Upper lobe of left lung (tissue), 6 donors: ENCODE measurements at regions not wholly inside any gene's neighbourhood (a gene's known extent, or its start where the extent isn't known, plus 50 kb on each side); places are given as distances from the start of the nearest gene placed in this dataset.
A peak's percentile ranks its signal among the peaks of the same experiment; 100 is the strongest.

ENCODE experiments used
- ATAC-seq, 2 donors: fragments of 200-7000 bp; cut with Tn5 transposase; one replicate each; pipeline ENCODE4 v1.9.1; 2022; ENCODE audit warnings: mild to moderate bottlenecking in 2 of 2, moderate library complexity in 2 of 2; ENCODE audit not compliant: low FRiP score in 2 of 2
- DNase-seq, 2 donors: peaks; one replicate each; pipeline ENCODE4 v3.0.0-alpha.2; 2019 to 2020
- H3K27ac ChIP-seq, 4 donors: fragments of 200-600 bp; sonication (generic); one replicate each; pipeline ENCODE4 v1.5.1; 2016 to 2019
- H3K27me3 ChIP-seq, 4 donors: fragments of 200-600 bp; sonication (generic); one replicate each; pipeline ENCODE4 v1.5.1; 2017 to 2019
- H3K36me3 ChIP-seq, 4 donors: fragments of 200-600 bp; sonication (generic); one replicate each; pipeline ENCODE4 v1.5.1; 2016 to 2019
- H3K4me1 ChIP-seq, 4 donors: fragments of 200-600 bp; sonication (generic); one replicate each; pipeline ENCODE4 v1.5.1; 2018 to 2019
- H3K4me3 ChIP-seq, 4 donors: fragments of 200-600 bp; sonication (generic); one replicate each; pipeline ENCODE4 v1.5.1; 2017 to 2019; ENCODE audit warnings: mild to moderate bottlenecking in 2 of 4, moderate library complexity in 1 of 4
- H3K9me3 ChIP-seq, 4 donors: fragments of 200-600 bp; sonication (generic); one replicate each; pipeline ENCODE4 v1.5.1; 2018 to 2019
- EP300 ChIP-seq, 4 donors: sonication (generic); formaldehyde crosslinking; IDR thresholded peaks; one replicate each; pipeline ENCODE4 v1.5.1; 2017; ENCODE audit warnings: antibody characterized with exemption in 4 of 4, control low read depth in 2 of 4
- POLR2A ChIP-seq, 4 donors: fragments of 450-650 bp; IDR thresholded peaks; one replicate each; pipeline ENCODE4 v1.5.1; 2016 to 2017; ENCODE audit warnings: antibody characterized with exemption in 4 of 4, mild to moderate bottlenecking in 2 of 4
- POLR2AphosphoS5 ChIP-seq, 2 donors: sonication (generic); formaldehyde crosslinking; IDR thresholded peaks; one replicate each; pipeline ENCODE4 v1.5.1; 2017; ENCODE audit warnings: antibody characterized with exemption in 2 of 2
- WGBS, 2 donors: methylation state at CpG; one replicate each; pipeline ENCODE4 v1.1.5; 2017 to 2018; 5-methylcytosine and 5-hydroxymethylcytosine counted together
- TF ChIP-seq, protein P1 (sequence below), 6 experiments: fragments of 450-650 bp in 4 of 6; fragments of 200-600 bp in 2 of 6; sonication (generic) in 2 of 6; IDR thresholded peaks; one replicate each; pipeline ENCODE4 v1.5.1; 2016 to 2019; ENCODE audit warnings: antibody characterized with exemption in 6 of 6
- donor health status: DM: no; HTN: no; CAD: no; lungs with moderate emphysema.
- donor health status: DM: no; HTN: yes; CAD: no; lungs with severe emphysema.

GRCh38 chr13:109394311-109394988, 391.9 kb downstream of the IRS2 start:
- 77 to 85% methylated on average over 8 of the region's 8 CpGs for WGBS, 2 donors
- Histone ChIP-seq H3K36me3 (no peaks in the 10 kb centered on the region), H3K4me1 (peaks cover 0 to 1% (median under 1%) of the 10 kb centered on the region in 4 donors), H3K9me3 (no peaks in the 10 kb centered on the region), H3K4me3 (no peak overlapping the region), H3K27ac (no peak overlapping the region), H3K27me3 (no peaks in the 10 kb centered on the region)
- no peak for DNase-seq
- ATAC-seq: no peak
- TF ChIP-seq POLR2AphosphoS5 (IDR thresholded peaks at IDR 0.05) (no peak), POLR2A (IDR thresholded peaks at IDR 0.05) (no peak), EP300 (IDR thresholded peaks at IDR 0.05) (no peak)
- TF ChIP-seq, protein P1, sequence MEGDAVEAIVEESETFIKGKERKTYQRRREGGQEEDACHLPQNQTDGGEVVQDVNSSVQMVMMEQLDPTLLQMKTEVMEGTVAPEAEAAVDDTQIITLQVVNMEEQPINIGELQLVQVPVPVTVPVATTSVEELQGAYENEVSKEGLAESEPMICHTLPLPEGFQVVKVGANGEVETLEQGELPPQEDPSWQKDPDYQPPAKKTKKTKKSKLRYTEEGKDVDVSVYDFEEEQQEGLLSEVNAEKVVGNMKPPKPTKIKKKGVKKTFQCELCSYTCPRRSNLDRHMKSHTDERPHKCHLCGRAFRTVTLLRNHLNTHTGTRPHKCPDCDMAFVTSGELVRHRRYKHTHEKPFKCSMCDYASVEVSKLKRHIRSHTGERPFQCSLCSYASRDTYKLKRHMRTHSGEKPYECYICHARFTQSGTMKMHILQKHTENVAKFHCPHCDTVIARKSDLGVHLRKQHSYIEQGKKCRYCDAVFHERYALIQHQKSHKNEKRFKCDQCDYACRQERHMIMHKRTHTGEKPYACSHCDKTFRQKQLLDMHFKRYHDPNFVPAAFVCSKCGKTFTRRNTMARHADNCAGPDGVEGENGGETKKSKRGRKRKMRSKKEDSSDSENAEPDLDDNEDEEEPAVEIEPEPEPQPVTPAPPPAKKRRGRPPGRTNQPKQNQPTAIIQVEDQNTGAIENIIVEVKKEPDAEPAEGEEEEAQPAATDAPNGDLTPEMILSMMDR (IDR thresholded peaks at IDR 0.05): no peak

DNA sequence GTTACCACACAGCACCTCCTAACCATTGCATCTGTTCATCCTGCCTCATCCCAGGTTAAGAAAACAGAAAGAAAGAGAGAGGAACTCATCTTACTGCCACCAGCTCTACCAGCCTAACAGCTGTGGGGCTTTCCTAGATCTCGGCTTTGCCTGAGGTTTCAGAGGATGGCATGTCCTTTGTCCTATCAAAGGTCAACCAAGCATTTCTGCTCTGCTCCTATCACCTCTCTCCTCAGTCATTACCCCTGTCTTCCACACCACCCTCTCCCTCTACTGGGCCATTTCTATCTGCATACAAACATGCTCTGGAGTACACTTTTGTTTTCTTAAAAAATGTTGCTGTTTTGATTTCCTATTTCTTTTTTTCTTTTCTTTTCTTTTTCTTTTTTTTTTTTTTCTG, 393.3 kb downstream of the IRS2 start:
- WGBS, 2 donors: 54 to 76% methylated on average over 1 of the region's 1 CpG
- H3K9me3 ChIP-seq: no peaks in the 10 kb centered on the region
- H3K4me1 ChIP-seq: peaks cover 0 to 3% (median 1%) of the 10 kb centered on the region in 4 donors
- H3K27ac ChIP-seq: no peak overlapping the region
- ATAC-seq: no peak
- no peaks in the 10 kb centered on the region for H3K27me3 ChIP-seq
- DNase-seq: no peak
- TF ChIP-seq POLR2A (IDR thresholded peaks at IDR 0.05): no peak
- TF ChIP-seq EP300 (IDR thresholded peaks at IDR 0.05): no peak
- no peak overlapping the region for H3K4me3 ChIP-seq
- no peaks in the 10 kb centered on the region for H3K36me3 ChIP-seq

DNA sequence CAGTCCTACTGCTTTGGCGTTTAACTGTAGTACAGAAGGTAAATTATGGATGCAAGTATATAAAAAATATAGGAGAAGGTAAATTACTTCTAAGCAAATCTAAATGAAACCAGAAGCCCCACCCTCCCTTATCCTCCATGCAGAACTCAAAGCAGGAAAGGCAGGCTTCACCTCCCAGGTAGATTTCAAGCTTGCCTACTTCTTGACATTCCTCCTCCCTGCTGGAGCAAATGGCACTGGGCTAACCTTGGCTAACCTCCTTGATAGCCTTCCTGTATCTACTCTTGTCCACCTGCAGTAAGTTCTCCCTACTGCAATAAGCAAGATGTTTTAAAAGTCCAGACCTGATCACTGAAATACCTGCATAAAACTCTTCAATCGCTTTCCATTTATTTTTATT, 396.0 kb downstream of the IRS2 start:
- Histone ChIP-seq H3K4me1 (peaks cover 0 to 3% (median 1%) of the 10 kb centered on the region in 4 donors), H3K27me3 (no peaks in the 10 kb centered on the region), H3K36me3 (no peaks in the 10 kb centered on the region), H3K27ac (peak overlapping the region in 2 of 4 donors; percentile 44 to 67), H3K9me3 (no peaks in the 10 kb centered on the region), H3K4me3 (no peak overlapping the region)
- no peak for TF ChIP-seq POLR2A (IDR thresholded peaks at IDR 0.05)
- no peak for TF ChIP-seq POLR2AphosphoS5 (IDR thresholded peaks at IDR 0.05)
- TF ChIP-seq, protein P1 (IDR thresholded peaks at IDR 0.05): no peak
- no peak for TF ChIP-seq EP300 (IDR thresholded peaks at IDR 0.05)
- WGBS, 2 donors: 86 to 93% methylated on average over 2 of the region's 2 CpGs
- DNase-seq (no peak), ATAC-seq (no peak)

DNA sequence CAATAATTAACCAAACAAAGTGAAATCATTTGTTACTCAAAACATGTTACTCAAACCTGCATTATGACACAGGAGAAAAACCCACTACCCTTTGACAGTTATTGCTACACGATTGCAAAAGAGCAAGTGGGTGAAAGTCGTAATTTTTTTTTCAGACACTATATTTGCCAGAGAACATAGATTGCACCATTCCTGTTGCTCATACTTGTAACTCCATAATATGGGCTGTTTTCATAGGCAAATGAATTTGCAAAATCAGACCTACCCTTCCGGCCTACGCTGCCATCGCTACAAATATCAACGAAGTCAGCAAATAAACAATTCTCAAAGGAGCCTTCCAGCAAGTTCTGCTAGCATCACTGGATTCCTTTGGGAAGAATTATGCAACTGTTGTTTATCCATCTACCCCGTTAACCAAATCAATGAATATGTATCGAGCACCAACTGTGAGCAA, 396.5 kb downstream of the IRS2 start:
- ATAC-seq (peak in 1 of 2 donors; percentile 51), DNase-seq (no peak)
- Histone ChIP-seq H3K27ac (peak overlapping the region in 2 of 4 donors; percentile 64 to 70), H3K27me3 (no peaks in the 10 kb centered on the region), H3K4me1 (peaks cover 0 to 3% (median 1%) of the 10 kb centered on the region in 4 donors), H3K9me3 (no peaks in the 10 kb centered on the region), H3K36me3 (no peaks in the 10 kb centered on the region), H3K4me3 (no peak overlapping the region)
- TF ChIP-seq EP300 (IDR thresholded peaks at IDR 0.05) (peak in 1 of 4 donors; percentile 73), POLR2A (IDR thresholded peaks at IDR 0.05) (no peak), POLR2AphosphoS5 (IDR thresholded peaks at IDR 0.05) (peak in 1 of 2 donors; percentile 80)
- TF ChIP-seq, protein P1 (IDR thresholded peaks at IDR 0.05): no peak
- 57 to 70% methylated on average over 8 of the region's 8 CpGs for WGBS, 2 donors

DNA sequence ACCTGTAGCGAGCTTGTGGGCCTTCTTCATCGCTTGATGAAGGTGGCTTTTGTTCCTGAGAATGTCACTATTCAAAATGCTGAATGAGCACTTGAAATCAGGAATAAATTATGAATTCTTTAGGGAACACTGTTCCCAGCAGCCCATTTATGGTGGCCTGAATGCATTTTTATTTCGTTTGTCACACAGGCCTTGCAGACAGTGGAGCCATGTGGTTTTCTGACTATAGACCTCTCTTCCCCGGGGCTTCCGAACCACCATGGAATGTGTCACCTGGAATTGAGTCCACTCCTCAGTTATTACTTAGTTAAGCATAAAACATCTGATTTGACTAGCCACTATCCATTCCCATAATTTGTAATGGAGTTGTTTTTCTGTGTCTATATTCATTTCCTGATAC, 396.9 kb downstream of the IRS2 start:
- peaks cover 0 to 3% (median 1%) of the 10 kb centered on the region in 4 donors for H3K4me1 ChIP-seq
- no peaks in the 10 kb centered on the region for H3K9me3 ChIP-seq
- H3K4me3 ChIP-seq: no peak overlapping the region
- H3K36me3 ChIP-seq: no peaks in the 10 kb centered on the region
- DNase-seq: no peak
- WGBS, 2 donors: 79% methylated on average over 5 of the region's 5 CpGs
- no peak for ATAC-seq
- H3K27me3 ChIP-seq: no peaks in the 10 kb centered on the region
- H3K27ac ChIP-seq: peak overlapping the region; percentile 42 to 70 (median 56)
- TF ChIP-seq POLR2A (IDR thresholded peaks at IDR 0.05): no peak
- no peak for TF ChIP-seq POLR2AphosphoS5 (IDR thresholded peaks at IDR 0.05)
- TF ChIP-seq, protein P1 (IDR thresholded peaks at IDR 0.05): no peak
